HG03571 (cell line): ENCODE measurements at regions not wholly inside any gene's neighbourhood (a gene's known extent, or its start where the extent isn't known, plus 50 kb on each side); places are given as distances from the start of the nearest gene placed in this dataset.
"Not testable (repeated sequence)": the region's sequence is repeated elsewhere in the genome, so short reads cannot be mapped to it uniquely, and the experiment has no call there.

Experiments used
- ATAC-seq: cut with Tn5 transposase; IDR thresholded peaks from one replicate; pipeline ENCODE4 v1.9.1; 2021; ENCODE audit not compliant: unreplicated experiment

- ATAC-seq = no peak
Measured at GRCh38 chr7:115574681-115575291, 455.8 kb downstream of the TFEC start.

DNA sequence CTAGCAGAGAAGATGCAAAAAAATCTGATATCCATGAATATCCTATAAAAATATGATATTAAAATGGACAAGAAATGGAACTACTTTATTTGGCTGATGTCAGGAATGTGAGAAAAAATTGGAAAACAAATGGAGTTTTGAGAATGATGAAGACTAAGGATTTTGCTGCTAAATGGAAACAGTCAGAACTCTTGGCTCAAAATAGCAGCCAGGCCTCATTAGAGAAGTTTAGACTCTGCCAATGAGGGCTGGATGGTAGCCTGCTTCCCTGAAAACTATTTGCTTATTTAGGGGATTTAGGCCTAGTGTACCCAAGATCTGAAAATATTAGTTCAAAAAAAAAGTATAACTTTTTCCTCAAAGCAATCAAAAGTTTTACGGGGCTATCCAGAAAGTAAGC, 458.5 kb downstream of the TFEC start:
- ATAC-seq = no peak

DNA sequence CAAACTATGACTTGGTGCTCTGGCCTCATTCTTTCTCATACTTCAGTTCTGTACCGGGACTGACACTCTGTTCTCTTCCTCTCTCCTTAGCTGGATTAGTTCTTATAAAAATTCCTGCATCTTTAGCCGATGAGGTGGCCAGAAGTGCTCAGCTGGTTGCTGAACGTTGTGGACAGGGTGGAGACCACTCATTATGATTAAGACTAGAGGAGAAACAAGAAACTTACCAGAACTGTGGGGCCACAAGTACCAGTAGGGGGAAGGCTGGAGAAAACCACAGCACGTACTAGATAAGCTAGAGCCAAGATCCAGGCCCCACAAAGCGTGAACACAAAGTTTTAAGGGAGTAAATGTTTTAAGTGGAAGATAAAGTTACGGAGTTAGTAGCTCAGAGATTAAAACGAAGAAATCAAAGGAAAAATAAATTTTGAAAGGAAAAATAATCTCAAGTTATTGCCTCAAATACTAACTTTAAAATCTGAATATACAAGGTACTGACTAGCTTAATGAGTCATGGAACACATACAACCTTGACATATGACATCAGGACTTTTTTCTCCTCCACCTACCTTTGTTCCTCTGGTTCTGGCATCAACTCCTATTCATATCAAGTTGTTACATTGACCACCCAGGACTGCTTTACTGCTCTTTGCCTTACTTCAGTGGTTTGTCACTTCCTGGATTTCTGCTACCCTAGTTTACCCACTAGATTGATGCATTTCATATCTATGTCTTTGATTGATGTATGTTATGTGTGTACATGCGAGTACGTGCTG, 469.0 kb downstream of the TFEC start:
- ATAC-seq = no peak

- ATAC-seq = no peak
Measured at GRCh38 chr7:115559877-115560276, 470.7 kb downstream of the TFEC start.

DNA sequence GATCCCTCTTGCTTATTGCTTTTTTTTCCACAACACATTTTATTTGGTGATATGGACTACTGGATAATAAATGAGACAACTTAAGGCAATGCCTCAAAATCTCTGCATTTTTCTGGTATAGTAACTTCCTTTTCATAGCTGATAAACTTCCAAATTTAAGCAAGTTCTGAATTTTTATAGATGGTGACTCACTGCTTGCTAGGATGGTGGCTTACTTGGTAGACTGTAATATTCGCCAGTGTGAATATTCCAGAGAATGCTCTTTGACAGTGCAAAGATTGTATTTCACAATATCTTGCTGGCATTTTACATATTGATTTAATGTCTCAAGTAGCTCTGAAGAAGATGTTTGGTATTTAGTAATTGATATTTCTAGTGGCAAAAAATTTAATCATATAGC, 472.4 kb downstream of the TFEC start:
- ATAC-seq = no peak

- not testable (repeated sequence) for ATAC-seq
Measured at GRCh38 chr7:115557296-115557695, 473.3 kb downstream of the TFEC start.

DNA sequence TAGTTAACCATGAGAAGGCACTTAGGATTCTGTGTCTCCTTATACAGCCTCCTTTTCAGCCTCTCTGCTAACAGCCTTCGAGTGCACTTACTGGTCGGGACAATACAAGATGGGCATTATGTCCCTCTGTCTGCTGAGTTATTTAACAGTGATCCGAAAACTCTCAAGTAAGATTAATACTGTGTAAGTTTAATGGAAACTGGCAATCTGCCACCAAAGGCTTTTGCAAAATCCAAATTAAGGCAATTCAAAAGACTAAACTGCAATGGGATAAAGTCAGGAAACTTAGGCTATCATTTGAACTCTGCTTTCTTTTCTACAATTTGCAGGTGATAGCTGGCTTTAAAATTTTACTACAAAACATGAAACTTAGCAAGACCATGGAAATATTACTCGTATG, 477.8 kb downstream of the TFEC start:
- no peak for ATAC-seq

DNA sequence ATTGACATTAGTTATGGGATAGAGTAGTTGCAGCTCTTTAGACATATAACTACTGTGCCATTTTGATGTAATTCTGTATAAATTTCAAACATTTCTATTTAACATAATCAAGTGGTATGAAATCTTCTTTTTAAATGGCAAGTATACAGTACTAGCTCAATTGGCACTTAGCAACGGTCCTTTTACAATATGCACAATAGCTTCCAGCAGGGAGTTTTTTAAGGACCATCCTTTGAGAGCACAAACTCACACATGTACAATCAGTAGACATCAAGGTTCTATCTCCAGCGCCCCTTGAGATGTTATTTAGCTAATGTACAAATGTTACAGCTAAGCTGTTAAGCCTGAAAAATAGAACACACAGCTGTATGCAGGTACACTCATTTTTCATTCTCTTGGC, 480.7 kb downstream of the TFEC start:
- no peak for ATAC-seq

DNA sequence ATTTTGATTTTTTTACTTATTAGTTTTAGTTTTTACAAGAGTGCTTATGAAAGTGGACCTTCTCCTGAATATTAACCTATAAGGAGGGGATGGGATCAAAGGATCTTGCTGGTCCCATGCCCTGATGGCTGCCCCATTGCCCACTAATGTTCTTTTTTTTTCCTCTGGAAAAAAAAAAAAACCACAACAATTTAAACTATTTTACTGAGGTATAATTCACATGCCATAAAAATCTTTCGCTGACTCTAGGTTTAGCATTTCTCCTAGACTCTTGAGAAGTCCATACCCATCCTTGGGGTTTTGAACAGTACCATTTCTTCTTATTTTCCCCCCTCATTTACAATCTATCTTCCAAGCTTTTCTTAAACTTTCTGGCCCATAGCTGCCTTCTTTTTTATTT, 481.8 kb downstream of the TFEC start:
- ATAC-seq = no peak

DNA sequence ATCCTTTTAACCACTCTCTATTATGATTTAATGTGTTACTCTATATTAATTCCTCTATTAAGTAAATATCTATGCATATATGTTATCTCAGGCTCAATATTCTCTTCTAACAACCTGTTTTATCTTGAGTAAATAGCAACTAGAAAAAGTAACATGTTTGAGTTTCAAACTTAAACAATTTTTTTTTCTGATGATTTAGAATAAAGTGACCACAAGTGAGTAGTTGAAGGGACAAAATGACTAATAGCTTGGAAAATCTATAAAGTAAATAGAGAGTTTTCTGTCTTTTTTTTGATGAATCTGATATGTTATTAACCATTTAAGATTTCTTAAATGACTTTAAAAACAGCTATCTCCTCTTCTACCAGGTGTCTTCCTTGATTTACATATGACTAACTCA, 483.8 kb downstream of the TFEC start:
- ATAC-seq = no peak

DNA sequence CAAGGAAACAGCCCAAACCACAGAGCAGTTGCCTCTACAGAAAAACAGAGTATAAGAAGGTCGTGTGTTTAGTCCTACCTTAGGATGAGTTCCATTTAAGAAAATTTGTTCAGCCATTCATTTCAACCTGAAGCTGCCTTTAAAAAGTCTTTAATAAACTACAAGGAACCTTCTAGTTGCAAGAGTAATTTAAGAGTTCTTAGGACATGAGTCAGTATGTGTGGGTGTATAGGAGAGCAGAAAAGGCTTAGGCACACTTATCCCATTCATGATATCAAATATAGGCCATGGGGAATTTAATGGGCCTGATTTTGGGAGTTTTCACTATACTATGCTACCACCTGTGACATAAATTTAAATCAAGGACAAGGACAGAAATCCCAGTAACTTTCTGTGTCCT, 496.8 kb downstream of the TFEC start:
- ATAC-seq = no peak

- no peak for ATAC-seq
Measured at GRCh38 chr7:115526278-115526677, 504.3 kb downstream of the TFEC start.

DNA sequence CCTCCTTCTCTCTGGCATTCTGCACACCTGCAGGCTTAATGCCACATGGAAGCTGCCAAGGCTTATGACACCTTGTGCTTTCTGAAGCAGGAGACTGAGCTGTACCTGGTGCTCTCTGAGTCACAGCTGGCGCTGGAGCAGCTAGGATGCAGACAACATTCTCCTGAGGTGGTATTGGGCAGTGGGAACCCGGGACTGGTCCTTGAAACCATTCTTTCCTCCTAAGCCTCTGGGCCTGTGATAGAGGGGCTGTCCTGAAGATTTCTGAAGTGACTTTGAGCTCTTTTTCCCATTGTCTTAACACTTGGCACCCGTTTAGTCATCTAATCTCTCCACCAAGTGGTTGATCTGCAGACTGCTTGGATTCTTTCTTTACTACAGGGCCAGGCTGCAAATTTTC, 508.4 kb downstream of the TFEC start:
- no peak for ATAC-seq

GRCh38 chr7:115516341-115516740, 514.2 kb downstream of the TFEC start:
- ATAC-seq = no peak

- no peak for ATAC-seq
Measured at GRCh38 chr7:115511330-115511729, 519.2 kb downstream of the TFEC start.

DNA sequence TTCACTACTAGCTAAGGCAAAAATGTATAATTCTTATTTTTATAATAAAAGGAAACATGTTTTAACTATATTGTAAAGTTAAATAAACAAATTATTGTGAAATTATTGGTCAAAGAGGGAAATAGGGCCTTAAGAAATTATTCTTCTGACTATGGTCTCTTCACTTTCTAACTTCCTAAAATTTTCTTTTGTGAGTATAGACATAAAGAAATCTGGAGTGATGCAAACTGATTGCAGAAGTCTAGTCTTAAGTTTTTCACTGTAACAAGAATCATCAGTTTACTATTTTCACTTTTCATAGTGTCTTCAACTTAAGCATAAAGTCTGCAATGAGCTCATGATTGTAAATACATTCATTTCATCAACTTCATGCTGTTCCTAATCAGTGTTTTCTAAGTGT, 525.4 kb downstream of the TFEC start:
- no peak for ATAC-seq

- ATAC-seq = no peak
Measured at GRCh38 chr7:115499956-115500355, 530.6 kb downstream of the TFEC start.

DNA sequence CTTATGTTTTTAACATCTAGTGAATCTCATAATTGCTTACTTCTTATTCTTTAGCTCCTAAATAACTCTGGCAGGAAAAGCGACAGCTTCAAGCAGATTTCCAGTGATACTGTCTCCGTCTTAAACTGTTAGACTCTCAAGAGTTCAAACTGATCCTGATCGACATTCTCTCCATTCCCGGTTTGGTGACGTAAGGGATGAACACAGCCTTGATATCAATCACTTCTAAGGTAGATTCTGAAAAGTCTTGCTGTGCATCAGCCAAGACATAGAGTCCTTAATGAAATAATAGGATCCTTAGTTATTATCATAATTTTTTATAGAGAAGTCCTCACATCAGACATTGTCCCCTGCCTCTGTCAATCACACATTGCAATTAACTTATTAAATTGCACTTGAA, 534.6 kb downstream of the TFEC start:
- no peak for ATAC-seq

DNA sequence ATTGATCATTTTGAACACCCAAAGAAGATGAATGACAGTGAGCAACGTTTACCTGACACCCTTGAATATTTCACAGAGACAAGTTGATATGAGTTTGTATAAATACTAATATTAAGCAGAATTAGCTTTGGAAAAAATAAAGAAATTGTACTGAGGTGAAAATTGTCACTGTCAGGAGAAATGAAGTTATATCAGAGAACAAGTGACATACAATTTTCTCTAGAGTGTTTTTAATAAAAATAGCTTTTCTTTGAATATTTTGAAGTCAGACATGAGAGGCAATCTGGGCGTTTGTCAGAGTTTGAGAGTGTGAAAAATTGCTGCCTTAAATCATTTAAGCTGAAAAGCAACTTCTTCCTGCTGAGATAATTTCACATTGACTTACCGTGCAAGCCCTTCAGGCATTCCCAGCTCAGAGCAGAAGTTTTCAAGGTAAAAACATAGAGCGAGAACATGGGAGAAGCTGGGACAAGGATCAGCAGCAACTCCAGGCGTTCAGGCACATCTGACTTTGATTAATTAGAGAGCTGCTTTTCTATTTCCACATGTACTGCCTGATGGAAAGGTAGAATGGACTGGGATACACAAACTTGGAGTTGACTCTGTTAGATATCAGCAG, 535.9 kb downstream of the TFEC start:
- ATAC-seq = no peak

DNA sequence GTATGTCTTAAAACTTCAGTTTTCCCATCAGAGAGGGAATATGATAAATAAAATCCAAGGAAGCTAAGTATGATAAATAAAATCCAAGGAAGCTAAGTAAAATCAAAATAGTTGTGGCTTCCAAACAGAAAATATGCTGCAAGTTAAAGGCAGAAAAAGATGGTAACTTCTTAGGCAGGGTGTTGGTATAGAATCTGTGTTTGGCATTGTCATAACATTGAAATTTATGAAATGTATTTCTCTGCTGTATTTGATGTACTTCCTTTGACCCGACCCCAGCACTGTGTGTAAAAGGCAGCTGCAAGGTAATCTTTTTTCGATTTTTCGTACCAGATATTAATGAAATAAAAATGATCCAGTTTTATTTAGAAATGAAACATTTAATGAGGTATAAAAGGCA, 537.2 kb downstream of the TFEC start:
- no peak for ATAC-seq

DNA sequence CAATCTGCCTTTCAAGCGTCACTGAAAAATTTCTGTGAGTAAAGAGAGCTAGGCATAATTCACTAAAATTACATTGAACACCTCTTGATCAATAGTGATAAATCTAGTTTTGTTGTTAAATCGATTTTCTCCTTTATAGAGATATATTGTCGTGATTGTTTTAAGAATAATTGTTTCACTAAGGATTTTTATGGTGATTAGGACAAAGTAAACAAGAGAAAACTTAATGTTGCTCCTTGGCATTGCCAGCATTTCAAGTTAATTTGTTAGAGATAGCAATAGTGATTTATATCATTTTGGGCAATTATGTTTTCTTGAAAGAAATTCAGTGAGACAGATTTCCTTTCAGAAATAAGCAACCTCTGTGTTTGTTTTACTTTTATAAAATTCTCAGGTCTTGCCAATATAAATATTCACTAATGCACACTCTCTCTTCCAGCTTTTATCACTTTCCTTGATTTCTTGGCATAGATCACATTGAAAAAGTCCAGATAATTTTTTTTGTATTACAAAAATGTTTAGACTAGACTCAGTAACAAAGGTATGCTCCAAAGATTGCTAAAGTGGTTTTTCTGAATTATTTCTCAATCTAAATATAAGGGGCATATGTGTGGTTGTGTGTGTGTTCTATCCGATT, 538.7 kb downstream of the TFEC start:
- ATAC-seq = no peak

- ATAC-seq = no peak
Measured at GRCh38 chr7:115479448-115479847, 551.1 kb downstream of the TFEC start.
